ENCODE measurements at regions not wholly inside any gene's neighbourhood (a gene's known extent, or its start where the extent isn't known, plus 50 kb on each side); places are given as distances from the start of the nearest gene placed in this dataset.

GRCh38 chr6:104325341-104326172 is 534.2 kb downstream of the HACE1 start:
- TF ChIP-seq GATA3 (IDR thresholded peaks at IDR 0.05; ENCODE audit: low read depth, low read length) (no peak), GATA2 (IDR thresholded peaks at IDR 0.05; ENCODE audit: low read depth, low read length) (no peak)

GRCh38 chr6:104324301-104324700 is 535.4 kb downstream of the HACE1 start:
- TF ChIP-seq GATA2 (IDR thresholded peaks at IDR 0.05; ENCODE audit: low read depth, low read length) (no peak), GATA3 (IDR thresholded peaks at IDR 0.05; ENCODE audit: low read depth, low read length) (no peak)

DNA sequence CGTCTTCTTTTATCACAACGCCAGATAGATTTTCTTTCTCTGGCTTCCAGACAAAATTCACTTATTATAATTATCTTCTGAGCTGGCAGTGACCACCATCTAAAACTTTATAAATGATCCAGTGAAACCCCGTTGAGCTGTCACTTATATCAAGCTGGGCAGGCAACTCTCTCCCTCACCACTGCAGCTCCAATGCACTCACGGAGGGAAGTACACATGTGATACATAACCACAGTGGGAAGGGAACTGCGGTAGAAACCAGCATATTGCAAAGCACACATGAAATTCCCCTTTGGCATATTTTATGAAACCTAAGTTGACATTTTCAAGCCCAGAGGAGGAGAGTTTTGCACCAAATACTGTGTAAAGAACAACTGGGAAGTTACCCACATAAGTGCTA is 536.9 kb downstream of the HACE1 start:
- TF ChIP-seq GATA3 (IDR thresholded peaks at IDR 0.05; ENCODE audit: low read depth, low read length) (no peak), GATA2 (IDR thresholded peaks at IDR 0.05; ENCODE audit: low read depth, low read length) (no peak)

DNA sequence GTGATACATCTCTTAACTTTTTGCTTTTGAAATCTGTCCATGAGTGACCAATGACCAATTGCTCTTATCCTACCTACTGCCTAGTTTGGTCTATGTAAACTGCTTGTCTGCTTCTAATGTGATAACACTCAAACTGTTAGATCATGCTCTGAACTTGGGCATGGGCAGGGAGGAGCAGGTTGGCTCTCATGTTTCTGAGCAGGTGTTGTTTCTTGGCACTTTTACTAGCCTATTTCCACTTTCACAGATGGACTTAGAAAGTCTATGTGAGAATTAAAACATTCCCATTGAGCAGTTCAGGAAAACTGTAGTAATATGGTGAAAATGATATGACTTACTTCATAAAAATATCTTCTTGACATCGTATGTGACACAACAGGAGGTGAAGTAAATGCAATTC is 538.4 kb downstream of the HACE1 start:
- TF ChIP-seq GATA3 (IDR thresholded peaks at IDR 0.05; ENCODE audit: low read depth, low read length) (no peak), GATA2 (IDR thresholded peaks at IDR 0.05; ENCODE audit: low read depth, low read length) (no peak)

GRCh38 chr6:104320896-104321295 is 538.8 kb downstream of the HACE1 start:
- TF ChIP-seq GATA2 (IDR thresholded peaks at IDR 0.05; ENCODE audit: low read depth, low read length) (no peak), GATA3 (IDR thresholded peaks at IDR 0.05; ENCODE audit: low read depth, low read length) (no peak)

DNA sequence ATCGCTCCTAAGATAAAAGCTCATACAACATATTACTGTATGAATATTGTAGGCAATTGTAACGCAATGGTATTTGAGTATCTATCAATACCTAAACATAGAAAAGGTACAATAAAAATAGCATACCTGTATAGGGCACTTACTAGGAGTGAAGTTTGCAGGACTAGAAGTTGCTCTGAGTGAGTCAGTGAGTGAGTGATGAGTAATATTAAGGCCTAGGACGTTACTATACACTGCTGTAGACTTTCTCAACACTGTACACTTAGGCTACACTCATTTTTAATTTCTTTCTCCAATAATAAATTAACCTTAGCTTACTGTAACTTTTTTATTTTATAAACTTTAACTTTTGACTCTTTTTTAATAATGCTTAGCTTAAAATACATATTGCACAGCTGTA is 546.9 kb downstream of the HACE1 start:
- TF ChIP-seq GATA2 (IDR thresholded peaks at IDR 0.05; ENCODE audit: low read depth, low read length) (no peak), GATA3 (IDR thresholded peaks at IDR 0.05; ENCODE audit: low read depth, low read length) (no peak)

DNA sequence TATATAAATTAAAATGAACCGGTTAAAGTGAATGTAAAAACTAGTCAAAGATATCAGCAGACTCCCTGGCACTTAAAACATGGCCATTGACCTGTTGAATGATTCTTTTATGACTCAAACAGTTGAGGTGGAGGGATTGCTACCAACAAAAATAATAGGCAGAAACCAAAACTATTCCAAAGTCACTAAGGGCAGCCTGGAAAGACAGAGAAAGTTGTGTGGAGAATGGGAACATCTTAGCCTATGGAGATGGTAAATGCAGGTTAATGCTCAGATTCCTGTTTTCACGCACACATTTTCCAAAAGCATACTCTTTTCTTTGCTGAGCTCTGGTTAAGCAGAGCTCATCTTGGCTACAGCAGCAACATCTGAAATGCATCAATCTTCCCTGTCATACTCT is 553.5 kb downstream of the HACE1 start:
- no peak for TF ChIP-seq GATA3 (IDR thresholded peaks at IDR 0.05; ENCODE audit: low read depth, low read length)
- no peak for TF ChIP-seq GATA2 (IDR thresholded peaks at IDR 0.05; ENCODE audit: low read depth, low read length)

DNA sequence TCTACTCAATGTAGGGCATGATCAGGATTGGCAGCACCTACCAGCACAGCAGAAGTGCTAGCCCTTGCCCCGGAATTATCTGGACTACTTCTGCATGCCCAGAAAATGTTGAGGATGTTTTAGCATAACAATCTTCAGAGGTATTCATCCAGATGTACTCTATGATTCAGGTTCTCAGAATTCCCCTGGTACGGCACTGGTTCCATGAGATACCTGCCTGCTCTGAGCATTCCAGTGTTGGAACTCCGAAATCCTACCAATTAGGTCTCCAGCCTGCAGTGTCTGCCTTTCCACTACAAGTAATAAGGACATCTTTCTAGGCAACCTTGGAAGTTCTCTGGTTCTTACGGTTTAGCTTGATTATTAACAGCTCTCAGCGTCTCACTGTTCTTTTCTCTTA is 554.5 kb downstream of the HACE1 start:
- TF ChIP-seq GATA3 (IDR thresholded peaks at IDR 0.05; ENCODE audit: low read depth, low read length) (no peak), GATA2 (IDR thresholded peaks at IDR 0.05; ENCODE audit: low read depth, low read length) (no peak)

DNA sequence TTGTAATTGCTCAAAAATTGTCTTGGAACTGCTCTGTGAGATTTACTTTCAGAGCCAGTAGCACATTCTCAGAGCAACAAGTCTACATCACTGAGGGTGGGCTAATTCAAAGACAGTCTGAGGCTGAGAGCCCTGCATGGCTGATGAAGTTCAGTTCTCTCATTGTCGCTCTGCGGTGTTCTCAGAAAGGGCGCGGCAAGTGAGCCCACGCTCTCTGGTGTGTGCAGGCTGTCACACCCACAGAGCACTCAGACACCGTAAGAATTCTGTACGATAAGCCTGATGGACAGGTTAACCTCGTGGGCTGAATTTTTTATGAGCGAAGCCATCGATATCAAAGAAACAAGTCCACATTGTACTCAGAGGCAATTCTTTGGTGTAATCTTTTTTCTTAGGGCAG is 557.8 kb downstream of the HACE1 start:
- TF ChIP-seq GATA2 (IDR thresholded peaks at IDR 0.05; ENCODE audit: low read depth, low read length) (no peak), GATA3 (IDR thresholded peaks at IDR 0.05; ENCODE audit: low read depth, low read length) (no peak)

DNA sequence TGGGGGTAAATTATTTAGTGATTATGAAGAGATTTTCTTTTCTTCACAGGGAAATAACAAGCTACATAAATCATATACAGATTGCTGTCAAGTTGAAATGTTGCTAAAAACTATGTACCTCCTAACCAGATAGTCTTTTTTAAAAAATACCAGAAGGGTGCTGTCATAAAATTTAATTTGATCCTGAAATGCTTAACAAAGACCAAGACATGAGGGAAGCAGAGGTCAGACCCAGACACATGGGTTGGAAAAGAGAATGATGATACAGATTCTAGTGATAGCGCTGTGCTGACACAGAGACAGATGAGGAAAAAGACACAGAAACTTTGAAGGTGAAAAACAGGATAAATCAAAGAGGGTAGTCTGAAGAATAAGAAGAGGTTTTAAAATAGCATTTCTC is 573.1 kb downstream of the HACE1 start:
- TF ChIP-seq GATA2 (IDR thresholded peaks at IDR 0.05; ENCODE audit: low read depth, low read length) = no peak
- no peak for TF ChIP-seq GATA3 (IDR thresholded peaks at IDR 0.05; ENCODE audit: low read depth, low read length)

- TF ChIP-seq GATA3 (IDR thresholded peaks at IDR 0.05; ENCODE audit: low read depth, low read length) (no peak), GATA2 (IDR thresholded peaks at IDR 0.05; ENCODE audit: low read depth, low read length) (no peak)
Observed at GRCh38 chr6:104284872-104285271, 574.8 kb downstream of the HACE1 start.

DNA sequence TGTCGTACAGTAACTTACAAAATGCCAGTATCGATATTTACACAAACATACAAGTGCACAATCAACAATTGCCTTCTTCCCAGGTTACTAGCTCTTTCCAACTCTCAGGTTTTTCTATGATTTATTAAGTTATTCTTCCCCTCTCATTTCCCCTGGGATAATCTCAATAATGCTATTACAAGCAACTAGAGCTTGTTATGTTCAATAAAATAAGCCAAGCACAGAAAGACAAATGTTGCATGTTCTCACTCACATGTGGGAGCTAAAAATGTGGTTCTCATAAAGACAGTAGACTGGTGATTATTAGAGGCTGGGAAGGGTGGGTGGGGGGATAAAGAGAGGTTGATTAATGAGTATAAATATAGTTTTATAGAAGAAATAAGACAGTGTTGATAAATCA is 577.1 kb downstream of the HACE1 start:
- no peak for TF ChIP-seq GATA3 (IDR thresholded peaks at IDR 0.05; ENCODE audit: low read depth, low read length)
- no peak for TF ChIP-seq GATA2 (IDR thresholded peaks at IDR 0.05; ENCODE audit: low read depth, low read length)

DNA sequence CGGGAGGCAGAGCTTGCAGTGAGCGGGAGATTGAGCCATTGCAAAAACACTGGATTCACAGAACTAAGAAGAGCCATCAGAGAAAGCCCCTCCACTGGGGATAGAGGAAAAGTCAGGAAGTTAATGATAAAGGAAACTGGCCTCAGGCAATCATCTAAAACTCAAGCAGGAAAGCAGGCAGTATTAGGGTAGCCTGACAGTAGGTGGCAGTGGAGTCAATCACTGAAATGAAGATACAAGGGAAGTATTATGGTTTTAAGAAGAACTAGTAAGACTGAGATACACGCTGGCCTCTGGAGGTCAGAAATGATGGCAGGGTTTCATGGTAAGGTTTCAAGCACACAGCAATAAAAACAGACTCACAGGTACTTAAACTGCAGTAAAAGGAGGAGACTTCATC is 578.3 kb downstream of the HACE1 start:
- TF ChIP-seq GATA3 (IDR thresholded peaks at IDR 0.05; ENCODE audit: low read depth, low read length) = no peak
- TF ChIP-seq GATA2 (IDR thresholded peaks at IDR 0.05; ENCODE audit: low read depth, low read length) = no peak

DNA sequence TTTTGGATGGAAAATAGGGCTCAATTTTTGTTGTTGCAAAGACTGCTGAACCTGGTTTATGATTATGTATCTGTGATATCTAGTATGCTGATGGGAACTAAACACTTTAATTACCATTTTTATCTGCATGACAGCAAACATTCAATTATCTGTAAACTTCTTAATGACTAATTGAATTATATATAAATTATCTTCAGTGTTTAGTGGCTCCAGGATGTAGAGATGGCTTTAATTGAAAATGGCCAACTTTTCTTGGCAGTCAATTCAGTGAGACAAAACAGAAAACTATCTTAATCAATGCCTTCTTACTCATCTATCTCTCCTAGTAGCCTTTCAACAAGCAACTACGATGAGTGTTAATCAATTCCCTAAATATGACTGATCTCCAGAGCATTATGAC is 591.3 kb downstream of the HACE1 start:
- TF ChIP-seq GATA2 (IDR thresholded peaks at IDR 0.05; ENCODE audit: low read depth, low read length) (no peak), GATA3 (IDR thresholded peaks at IDR 0.05; ENCODE audit: low read depth, low read length) (no peak)

DNA sequence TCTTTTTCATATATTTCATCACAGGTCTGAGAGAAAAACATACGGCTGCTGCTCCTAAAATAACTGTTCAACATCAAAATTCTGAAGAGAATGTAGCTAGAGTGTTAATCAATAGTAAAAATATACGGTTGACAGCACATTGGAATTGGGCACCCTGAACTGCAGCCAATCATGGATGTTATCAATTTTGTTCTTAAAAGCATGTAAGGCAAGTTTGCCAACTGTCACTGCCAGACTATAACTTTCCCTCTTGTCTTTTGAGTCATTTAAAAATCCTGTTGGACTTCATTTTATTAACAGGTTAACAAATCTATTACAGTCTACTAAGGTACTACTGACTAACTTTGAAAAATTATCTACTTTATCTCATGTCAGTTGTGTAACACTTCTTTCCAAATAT is 592.8 kb downstream of the HACE1 start:
- no peak for TF ChIP-seq GATA3 (IDR thresholded peaks at IDR 0.05; ENCODE audit: low read depth, low read length)
- no peak for TF ChIP-seq GATA2 (IDR thresholded peaks at IDR 0.05; ENCODE audit: low read depth, low read length)

- TF ChIP-seq GATA3 (IDR thresholded peaks at IDR 0.05; ENCODE audit: low read depth, low read length) (no peak), GATA2 (IDR thresholded peaks at IDR 0.05; ENCODE audit: low read depth, low read length) (no peak)
Observed at GRCh38 chr6:104256646-104257045, 603.1 kb downstream of the HACE1 start.

Measured in SH-SY5Y (cell line).